ENCODE measurements at regions not wholly inside any gene's neighbourhood (a gene's known extent, or its start where the extent isn't known, plus 50 kb on each side); places are given as distances from the start of the nearest gene placed in this dataset.

- TF ChIP-seq, protein P1, sequence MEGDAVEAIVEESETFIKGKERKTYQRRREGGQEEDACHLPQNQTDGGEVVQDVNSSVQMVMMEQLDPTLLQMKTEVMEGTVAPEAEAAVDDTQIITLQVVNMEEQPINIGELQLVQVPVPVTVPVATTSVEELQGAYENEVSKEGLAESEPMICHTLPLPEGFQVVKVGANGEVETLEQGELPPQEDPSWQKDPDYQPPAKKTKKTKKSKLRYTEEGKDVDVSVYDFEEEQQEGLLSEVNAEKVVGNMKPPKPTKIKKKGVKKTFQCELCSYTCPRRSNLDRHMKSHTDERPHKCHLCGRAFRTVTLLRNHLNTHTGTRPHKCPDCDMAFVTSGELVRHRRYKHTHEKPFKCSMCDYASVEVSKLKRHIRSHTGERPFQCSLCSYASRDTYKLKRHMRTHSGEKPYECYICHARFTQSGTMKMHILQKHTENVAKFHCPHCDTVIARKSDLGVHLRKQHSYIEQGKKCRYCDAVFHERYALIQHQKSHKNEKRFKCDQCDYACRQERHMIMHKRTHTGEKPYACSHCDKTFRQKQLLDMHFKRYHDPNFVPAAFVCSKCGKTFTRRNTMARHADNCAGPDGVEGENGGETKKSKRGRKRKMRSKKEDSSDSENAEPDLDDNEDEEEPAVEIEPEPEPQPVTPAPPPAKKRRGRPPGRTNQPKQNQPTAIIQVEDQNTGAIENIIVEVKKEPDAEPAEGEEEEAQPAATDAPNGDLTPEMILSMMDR (IDR thresholded peaks at IDR 0.05), result no peak
- TF ChIP-seq, protein P2, sequence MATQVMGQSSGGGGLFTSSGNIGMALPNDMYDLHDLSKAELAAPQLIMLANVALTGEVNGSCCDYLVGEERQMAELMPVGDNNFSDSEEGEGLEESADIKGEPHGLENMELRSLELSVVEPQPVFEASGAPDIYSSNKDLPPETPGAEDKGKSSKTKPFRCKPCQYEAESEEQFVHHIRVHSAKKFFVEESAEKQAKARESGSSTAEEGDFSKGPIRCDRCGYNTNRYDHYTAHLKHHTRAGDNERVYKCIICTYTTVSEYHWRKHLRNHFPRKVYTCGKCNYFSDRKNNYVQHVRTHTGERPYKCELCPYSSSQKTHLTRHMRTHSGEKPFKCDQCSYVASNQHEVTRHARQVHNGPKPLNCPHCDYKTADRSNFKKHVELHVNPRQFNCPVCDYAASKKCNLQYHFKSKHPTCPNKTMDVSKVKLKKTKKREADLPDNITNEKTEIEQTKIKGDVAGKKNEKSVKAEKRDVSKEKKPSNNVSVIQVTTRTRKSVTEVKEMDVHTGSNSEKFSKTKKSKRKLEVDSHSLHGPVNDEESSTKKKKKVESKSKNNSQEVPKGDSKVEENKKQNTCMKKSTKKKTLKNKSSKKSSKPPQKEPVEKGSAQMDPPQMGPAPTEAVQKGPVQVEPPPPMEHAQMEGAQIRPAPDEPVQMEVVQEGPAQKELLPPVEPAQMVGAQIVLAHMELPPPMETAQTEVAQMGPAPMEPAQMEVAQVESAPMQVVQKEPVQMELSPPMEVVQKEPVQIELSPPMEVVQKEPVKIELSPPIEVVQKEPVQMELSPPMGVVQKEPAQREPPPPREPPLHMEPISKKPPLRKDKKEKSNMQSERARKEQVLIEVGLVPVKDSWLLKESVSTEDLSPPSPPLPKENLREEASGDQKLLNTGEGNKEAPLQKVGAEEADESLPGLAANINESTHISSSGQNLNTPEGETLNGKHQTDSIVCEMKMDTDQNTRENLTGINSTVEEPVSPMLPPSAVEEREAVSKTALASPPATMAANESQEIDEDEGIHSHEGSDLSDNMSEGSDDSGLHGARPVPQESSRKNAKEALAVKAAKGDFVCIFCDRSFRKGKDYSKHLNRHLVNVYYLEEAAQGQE (IDR thresholded peaks at IDR 0.05; ENCODE audit: insufficient read depth in 1 of 2, low read depth in 2 of 2, low read length in 1 of 2), result no peak
- no peak for TF ChIP-seq SIN3A (IDR thresholded peaks at IDR 0.05; ENCODE audit: borderline replicate concordance, insufficient read depth, low read depth, low read length)
- TF ChIP-seq POLR2AphosphoS5 (IDR thresholded peaks at IDR 0.05; ENCODE audit: low read depth, low read length), result no peak
- no peak for TF ChIP-seq TCF7L2 (IDR thresholded peaks at IDR 0.05; ENCODE audit: low read depth, low read length)
These were observed 1141.8 kb downstream of the RPIA start for GRCh38 chr2:89833116-89833779.

All from Panc1 (cell line).